Transverse colon (tissue), 3 donors: ENCODE measurements at regions not wholly inside any gene's neighbourhood (a gene's known extent, or its start where the extent isn't known, plus 50 kb on each side); places are given as distances from the start of the nearest gene placed in this dataset.

ENCODE experiments used
- CTCF ChIP-seq, 5 experiments: fragments of 200-600 bp in 3 of 5; fragments of 450-650 bp in 2 of 5; sonication (generic) in 3 of 5; IDR thresholded peaks; 1 replicate in 2 of 5; 2 replicates in 3 of 5; pipeline ENCODE4 v1.5.1; 2016 to 2017; ENCODE audit warnings: antibody characterized with exemption in 5 of 5, inconsistent platforms in 3 of 5, mild to moderate bottlenecking in 2 of 5, moderate library complexity in 1 of 5
- POLR2A ChIP-seq: fragments of 450-650 bp; IDR thresholded peaks from one replicate; pipeline ENCODE4 v1.6.1; 2016; ENCODE audit warnings: antibody characterized with exemption, mild to moderate bottlenecking, moderate library complexity

- TF ChIP-seq CTCF (IDR thresholded peaks at IDR 0.05) = no peak
- TF ChIP-seq POLR2A = no peak
These were observed 171.5 kb downstream of the OLFM4 start for GRCh38 chr13:53200075-53200474.
